Central memory CD4-positive, alpha-beta T cell (primary cell): ENCODE measurements at regions not wholly inside any gene's neighbourhood (a gene's known extent, or its start where the extent isn't known, plus 50 kb on each side); places are given as distances from the start of the nearest gene placed in this dataset.
A peak's percentile ranks its signal among the peaks of the same experiment; 100 is the strongest.

ENCODE experiments used
- DNase-seq: peaks from one replicate; pipeline ENCODE4 v3.0.0; 2022

DNA sequence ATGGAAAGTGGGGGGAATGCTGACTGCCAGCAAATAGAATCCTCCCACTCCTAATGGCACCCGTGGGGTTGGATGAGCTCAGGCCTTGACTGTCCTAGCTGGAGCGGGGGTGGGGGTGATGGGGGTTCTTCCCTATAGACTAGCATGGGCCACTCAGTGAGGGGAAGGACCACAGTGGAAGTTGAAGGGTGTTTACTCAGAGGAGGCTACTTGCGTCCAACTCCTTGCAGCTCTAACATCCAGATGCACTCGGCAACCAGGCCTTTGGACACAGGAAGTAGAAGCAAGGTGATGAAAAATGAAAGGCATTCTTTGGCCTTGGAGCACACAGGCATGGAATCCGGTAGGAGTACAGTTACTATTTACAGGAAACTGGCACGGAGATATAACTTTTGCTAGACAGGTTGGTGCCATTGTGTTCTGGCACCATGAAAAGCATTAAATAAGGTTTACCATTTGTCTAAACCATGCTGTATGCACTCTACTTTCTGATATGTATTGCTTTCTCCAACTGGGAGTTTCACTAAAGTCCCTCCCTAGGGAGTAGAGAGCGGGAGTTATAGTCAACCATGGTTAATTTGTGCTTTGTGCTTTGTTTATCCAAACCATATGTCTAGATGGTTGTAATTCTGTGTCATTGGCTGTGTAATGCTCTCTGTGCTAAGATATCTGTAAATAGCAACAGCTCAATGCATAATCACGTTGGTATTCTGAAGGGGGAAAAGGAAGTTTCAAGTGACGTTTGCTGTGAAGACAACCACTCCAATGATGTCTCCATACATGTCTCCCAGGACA, 125.3 kb downstream of the TSHZ3 start:
- no peak for DNase-seq

DNA sequence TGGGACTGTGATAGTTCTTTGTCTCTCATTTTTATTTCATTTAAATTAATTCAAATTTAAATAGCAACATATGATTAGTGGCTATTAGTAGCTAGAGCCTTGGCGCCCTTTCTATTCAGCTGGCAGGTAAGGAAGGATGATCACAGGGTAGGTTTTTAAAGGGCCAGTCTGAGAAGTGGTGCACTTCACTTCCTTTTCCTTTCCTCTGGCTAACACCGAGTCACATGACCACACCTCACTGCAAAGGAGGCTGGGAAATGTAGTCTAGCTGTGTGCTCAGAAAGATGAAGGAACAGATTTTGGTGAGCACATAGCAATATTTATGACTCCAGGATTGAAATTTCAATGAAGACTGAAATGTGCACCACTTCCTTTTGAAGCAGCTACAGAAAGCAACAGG, 128.7 kb downstream of the TSHZ3 start:
- peak; percentile 47 for DNase-seq

DNA sequence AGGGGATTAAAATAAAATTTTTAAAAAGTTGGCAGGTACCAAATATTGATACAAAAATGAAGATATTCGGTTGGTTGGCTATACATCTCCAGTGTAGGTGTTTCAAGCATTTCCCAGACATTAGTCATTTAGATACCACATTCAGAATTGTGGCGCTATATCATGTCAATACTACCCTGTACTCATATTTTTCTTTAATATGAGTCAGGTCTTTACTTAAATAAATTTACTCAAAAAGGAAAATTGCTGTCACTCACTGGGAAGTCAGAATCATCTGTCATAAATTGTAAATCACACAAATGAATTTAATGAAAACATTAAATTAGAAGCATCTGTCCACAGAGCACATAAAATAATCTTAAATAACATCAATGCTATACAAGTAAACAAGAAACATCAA, 134.2 kb downstream of the TSHZ3 start:
- no peak for DNase-seq

DNA sequence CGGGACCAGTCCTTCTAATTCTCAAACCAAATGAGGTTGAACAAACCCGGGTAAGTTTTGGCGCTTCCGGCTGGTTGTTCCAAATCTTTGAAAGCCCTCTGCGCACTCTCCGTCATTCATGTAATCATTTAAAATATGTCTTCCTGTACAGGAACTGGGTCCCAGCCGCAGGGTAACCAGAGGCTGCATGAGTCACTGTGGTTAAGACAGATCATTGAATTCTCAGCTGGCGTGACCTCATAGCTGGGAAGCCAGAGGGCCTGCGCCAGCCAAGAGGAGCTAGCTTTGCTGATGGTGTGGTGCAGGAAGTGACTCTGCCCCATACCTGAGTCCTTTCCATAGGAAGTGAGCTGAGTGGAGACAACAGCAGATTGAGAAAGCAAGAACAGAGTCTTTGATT, 135.2 kb downstream of the TSHZ3 start:
- peak; percentile 94 for DNase-seq

DNA sequence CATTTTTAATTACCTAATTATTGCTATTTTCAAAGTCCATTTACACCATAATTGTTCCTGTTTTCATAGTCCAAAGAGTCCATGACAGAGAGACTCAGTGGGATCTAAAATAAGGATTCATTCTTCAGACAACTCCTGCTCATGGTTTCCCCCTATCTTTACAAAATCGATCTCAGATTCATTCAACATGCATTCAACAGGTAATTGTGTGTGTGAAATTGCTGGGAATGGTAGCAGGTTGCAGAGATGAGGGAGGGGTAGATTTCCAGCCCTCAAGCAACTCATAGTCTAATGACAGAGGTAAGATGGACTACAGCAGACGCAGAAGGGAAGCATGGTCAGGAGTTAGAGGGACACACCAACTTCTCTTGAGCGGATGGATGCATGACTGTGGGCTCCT, 138.1 kb downstream of the TSHZ3 start:
- no peak for DNase-seq

DNA sequence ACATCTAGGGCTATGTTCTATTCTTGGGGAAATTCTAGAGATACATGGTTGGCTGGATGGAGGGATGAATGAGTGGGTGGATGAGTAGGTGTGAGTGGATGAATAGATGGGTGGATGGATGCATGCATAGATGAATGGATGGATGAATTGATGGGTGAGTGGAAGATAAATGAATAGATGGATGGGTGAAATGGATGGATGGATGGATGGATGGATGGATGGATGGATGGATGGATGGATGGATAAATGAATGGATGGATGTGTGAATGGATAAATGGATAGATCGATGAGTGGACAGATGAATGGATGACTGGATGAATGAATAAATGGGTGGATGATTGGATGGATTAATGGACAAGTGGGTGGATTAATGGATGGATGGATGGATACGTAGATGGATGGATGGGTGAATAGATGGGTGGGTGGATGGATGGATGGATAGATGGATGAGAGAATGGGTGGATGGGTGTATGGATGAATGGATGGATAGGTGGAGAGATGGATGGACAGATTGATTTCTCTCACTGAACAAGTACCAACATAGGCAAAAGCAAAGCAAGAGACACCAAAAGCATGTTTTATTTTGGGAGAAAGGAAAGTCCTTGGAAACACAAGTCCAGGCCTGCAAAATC, 143.2 kb downstream of the TSHZ3 start:
- no peak for DNase-seq

DNA sequence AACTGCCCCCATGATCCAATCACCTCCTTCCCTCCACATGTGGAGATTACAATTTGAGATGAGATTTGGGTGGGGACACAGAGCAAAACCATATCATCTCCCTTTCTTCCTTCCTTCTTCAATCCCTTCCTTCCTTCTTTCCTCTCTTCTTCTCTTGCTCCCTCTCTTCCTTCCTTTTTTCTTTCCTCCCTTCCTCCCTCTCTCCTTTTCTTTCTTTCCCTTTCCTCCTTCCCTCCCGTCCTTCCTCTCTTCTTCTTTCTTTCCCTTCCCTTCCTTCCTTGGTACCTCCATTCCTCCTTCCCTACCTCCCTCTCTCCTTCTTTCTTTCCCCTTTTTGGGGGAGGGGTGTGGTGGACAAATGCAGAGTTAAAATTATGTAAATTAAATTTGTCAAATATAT, 145.1 kb downstream of the TSHZ3 start:
- DNase-seq: no peak

DNA sequence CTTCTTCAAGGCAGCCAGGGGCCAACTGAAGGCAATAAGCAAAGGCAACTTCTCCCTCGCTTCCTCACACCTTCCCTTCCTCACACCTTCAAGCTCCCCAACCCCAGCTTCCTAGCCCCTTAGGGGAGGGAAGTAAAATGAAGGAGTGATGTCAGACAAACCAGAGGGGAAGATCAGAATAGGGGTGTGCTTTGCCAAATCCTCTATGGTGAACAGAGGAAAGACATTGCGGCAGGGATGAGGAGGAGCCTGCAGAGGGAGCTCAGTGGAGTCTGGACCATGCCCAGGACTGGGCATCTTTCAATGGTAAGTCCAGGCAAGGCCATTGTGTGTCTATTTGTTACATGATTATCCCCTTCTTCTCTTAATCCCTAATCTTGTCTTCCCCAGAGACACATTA, 164.0 kb downstream of the TSHZ3 start:
- DNase-seq: no peak

DNA sequence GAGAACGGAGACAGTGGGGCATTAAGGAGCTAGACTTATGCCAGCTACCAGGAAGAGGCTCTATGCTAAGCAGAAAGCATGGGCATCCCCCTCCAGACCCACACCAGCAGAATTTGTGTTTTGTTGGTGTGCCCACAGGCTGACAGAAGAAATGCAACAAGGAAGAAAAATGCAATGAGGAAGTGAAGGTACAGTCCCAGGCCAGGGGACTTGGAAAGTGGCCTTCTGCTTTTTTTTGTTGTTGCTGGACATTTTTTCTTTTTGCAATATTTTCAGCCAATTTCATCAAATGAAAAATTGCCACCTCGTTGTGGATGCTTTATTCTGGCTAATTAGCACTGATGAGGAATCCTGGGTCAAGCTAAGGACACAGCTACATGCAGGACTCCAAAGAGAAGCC, 167.7 kb downstream of the TSHZ3 start:
- DNase-seq: no peak

DNA sequence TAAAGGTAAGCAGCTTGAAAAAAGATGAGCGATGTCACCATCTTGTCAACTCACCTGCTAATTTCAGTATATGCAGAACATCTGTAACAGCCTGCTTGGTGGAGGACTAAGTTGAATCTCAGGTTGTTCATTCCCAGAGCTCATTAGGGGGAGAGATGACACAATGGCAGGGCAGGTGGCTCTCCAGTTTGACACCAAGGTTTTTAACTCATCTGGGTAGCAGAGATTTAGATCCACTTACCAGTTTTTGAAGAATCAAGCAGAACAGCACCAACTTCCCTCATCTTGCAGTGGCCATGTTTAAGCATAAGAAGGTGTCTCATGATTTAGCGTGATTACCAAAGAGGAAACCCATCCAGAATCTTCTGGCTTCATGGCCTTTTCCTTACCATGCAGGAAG, 168.3 kb downstream of the TSHZ3 start:
- no peak for DNase-seq

DNA sequence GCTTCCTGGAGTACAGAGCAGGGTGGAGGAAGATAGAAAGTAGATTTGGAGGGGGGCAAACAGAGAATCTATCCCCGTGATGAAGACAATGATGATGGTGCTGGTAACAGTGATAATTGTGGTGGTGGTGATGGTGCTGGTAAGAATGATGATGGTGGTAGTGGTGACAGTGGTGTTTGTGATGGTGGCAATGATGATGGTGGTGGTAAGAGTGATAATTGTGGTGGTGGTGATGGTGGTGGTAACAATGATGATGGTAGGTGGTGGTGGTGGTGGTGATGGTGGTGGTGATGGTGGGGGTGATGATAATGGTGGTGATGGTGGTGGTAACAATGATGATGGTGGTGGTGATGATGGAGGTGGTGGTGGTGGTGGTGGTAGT, 169.8 kb downstream of the TSHZ3 start:
- DNase-seq: no peak

DNA sequence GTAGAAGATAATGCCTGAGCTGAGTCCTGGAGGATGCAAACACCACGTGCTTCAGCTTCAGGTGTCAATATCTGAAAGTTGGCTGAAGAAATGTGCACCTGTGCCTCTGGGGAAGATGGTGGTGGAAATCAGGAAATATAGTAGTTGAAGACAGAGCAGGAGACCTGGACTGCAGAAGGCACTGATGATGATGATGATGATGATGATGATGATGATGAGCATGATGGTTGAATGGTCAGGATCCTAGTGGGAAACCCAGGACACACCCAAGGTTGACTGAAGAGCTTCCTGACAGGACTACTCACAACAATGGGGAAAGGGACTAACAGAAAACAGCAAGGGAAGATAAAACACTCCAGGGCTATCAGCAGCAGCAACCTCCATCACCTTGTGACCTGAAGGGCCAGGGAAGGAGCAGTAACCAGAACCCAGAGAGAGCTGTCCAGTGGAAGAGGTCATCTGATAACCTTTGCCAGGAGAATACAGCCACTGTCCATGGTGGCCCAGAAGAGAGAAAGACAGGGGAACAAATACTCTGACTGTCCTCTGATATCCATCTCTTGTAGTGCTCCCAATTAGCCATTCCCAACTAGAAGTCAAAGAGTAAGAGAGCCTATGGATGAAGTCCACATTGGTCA, 170.3 kb downstream of the TSHZ3 start:
- no peak for DNase-seq

DNA sequence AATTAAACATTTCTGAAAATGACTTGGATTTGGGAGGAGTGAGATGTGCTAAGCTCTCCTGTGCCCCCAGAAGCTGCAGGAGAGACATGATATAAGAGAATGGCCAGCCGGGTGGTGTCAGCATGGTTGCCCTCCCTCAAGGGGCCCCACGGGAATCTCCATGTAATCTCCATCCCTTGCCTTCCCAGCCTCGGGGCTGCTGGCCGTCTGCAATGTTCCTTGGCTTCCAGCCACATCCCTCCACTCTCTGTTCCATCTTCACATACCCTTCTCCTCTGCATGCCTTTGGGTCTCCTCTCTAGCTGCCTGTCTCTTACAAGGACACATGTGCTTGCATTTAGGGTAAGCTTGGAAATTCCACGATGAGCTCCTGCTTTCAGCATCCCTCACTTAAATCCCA, 172.0 kb downstream of the TSHZ3 start:
- DNase-seq: no peak

DNA sequence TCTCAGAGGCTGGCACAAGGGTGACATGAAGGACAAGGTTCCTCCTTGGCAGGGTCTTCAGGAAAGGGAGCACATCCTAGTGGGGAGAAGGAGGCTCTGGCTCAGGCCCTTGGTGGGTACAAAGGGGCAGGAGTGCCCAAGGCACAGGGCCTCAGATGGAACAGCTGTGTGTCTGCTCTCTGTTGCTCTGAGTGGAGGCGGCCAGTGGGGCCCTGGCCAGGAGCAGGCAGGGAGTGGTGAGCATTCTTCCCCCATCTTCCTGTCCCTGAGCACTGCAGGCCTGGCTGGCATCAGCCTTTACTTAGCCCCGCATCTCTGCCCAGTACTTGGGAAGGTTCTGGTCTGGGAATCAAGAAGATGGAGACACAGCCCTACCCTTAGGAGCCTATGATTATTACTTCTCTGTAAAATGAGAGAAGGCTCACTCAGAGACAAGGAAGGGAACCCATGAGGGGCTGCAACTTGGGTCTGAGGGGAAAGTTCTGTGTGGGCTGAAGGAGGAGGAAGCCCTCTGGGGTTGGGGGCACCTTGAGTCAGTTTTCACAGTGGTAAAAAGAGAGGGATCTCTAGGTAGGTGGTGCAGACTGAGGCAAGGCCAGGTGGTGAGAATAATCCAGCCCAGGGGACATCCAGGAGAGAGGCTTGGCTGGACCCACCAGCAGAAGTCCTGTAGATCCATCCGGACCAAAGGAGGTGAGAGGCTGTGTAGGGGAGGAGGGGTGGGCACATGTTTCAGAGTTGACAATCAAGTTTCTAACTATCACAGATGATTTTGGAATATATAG, 173.5 kb downstream of the TSHZ3 start:
- no peak for DNase-seq

DNA sequence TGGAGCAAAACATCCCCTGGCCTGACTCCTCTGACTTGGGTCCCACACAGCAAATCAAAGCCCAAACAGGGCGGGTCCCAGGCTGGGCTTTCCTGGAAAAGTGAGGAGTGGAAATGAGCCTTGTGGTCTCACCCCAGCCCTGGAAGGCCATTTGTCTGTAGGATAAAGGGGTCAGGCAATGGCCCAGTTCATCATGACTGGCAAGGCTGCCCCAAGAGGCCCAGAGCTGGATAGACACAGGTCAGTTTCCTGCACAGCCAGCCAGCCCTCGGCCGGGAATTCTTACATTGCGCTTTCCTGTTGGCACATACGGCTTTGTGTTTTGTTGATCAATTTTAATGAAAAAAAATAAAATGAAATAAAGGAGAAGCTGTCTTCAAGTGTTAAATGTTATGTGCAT, 174.3 kb downstream of the TSHZ3 start:
- DNase-seq: no peak

DNA sequence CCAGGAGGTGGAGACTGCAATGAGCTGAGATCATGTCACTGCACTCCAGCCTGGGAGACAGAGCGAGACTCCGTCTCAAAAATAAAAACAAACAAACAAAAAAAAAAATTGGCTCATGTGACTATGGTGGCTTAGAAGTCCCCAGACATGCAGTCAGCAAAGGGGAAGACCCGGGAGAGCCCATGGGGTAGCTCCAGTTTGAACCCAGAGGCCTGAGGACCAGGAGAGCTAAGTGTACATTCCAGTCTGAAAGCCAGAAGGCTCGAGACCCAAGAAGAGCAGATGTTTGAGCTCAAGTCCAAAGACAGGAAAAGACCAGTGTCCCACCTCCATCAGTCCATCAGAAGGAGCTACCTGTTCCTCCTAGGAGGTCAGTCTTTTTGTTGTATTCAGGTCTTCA, 175.2 kb downstream of the TSHZ3 start:
- no peak for DNase-seq

DNA sequence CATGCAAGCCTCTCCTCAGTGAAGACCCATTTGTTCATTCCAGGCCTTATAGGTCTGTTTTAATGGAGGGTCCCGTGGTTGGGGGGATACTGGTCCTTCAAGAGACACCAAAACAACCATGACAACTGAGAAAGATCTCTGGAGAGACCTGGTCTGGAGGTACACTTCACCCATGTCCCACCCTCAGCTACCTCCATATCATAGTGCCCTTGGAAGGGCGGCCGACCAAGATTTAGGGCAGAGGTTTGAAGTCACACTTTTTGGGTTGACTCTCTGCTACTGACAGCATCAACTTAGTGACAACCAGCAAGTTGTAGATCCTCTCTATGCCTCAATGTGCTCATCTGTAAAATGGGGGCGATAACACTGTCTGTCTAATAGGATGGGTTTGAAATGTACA, 177.3 kb downstream of the TSHZ3 start:
- no peak for DNase-seq

DNA sequence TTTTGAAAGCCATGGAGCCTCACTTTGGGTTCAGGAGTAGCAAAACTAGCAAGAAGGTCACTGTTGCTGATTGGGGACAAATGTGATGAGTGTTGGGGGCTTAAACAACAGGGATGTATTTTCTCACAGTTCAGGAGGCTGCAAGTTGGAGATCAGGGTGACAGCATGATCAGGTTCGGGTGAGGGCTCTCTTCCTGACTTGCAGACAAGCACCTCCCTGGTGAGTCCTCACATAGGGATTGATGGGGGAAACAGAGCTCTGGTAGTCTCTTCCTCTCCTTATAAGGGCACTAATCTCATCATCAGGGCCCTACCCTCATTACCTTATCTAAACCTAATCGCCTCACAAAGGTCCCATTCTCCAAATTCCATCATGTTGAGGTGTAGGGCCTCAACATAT, 179.2 kb downstream of the TSHZ3 start:
- no peak for DNase-seq

DNA sequence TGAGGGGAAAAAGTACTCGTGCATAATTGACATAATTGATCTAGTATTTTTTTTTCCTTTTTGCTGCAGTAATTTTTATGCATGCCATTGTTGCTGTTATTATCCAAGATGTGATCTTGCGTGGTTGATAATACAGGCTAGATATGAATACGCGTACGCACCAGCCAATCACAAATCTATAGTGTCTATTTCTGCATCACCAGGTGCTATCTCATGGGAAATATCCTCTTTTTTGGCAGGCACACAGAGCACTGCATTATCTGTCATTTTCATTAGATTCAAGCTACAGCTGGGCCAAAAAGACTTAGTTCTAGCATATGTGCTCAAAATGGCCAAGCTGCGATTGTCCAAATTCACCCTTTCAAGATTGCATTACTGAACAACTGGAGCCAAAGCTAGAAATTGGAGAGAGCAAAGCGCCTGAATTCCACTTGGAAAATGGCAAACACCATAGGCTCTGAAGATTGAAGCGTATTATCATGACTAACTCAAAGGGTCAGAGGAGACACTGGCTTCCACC, 181.1 kb downstream of the TSHZ3 start:
- no peak for DNase-seq

DNA sequence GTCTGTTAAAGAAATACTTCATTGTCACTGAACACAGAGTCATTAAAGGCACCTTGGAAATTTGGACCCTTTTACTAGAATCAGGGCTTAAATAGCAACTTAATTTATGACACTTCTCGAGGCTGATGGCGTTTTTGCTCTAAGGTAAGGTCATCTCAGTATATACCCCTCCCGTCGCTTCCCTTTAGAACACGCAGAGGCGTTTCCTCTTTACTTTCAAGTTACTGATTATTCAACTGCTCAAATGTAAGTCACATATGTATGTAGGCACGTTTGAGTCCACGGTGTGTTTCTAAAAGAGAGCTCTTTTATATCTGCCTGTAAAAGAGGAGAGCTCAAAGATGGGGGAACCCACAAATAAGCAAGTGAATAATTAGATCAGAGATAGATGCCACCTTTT, 181.5 kb downstream of the TSHZ3 start:
- DNase-seq: no peak

DNA sequence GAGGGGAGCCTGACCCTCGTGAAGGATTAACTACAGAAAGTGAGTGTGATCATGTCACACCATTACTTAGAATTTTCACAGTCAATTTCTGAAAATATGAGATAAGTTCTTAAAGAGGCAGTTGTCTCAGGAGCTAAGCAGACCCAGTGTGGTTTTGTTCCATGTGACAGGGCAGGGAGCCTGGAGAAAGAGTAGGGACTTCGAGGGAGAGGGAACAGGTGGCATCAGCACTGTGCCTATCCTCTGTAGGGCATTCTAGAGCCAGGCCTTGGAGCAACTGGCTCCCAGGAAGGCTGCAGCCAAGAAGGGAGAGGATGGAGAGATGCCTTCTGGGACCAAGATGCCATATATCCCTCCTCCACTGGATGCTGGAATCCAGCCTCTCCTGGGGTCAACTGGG, 183.0 kb downstream of the TSHZ3 start:
- no peak for DNase-seq

DNA sequence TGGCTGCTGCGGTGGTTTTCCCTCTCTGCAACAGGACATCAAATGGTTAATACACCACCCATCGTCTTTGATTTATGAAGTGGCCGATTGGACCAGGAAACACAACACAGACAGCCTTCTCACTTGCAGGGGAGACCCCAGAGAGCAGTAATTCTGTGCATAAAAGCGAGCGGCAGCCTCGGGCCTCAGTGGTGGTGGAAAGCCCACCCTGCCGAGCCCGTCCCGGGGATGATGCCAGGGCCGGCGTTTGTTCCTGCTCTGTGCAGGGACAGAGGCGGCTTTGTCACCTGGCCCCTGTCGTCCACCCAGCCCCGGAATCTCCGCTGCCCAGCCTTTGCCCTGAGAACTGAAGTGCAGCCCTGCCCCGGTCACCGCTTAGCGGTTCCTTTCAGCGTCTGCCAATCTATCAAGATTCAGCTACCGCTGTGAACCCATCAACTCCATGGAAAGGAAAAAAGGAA, 184.4 kb downstream of the TSHZ3 start:
- DNase-seq: no peak

DNA sequence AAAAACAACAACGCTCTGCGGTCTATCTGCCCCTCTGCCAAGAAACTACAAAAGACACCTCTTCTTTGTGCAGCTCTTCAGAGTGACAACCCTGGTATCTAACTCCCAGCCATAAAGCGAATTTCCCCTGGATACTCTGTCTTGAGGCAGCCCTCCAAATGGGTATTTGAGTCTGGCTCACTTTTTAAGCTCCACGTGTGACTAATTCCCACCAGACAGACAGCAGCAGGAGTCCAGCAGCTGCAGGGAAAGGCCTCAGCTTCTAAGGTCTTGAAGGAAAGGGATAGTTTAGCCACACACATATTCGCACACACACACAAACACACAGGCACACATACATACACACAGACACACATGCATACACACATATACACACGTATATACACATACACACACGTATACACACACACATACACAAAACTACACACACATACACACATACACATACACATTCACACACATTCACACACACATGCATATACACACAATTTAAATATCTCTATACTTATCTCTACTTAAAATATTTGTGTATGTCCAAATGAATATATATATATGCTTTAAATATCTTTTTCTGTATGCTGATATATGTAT, 188.8 kb downstream of the TSHZ3 start:
- no peak for DNase-seq
